8988T (cell line): ENCODE measurements at regions not wholly inside any gene's neighbourhood (a gene's known extent, or its start where the extent isn't known, plus 50 kb on each side); places are given as distances from the start of the nearest gene placed in this dataset.
A peak's percentile ranks its signal among the peaks of the same experiment; 100 is the strongest.
"Not testable (repeated sequence)": the region's sequence is repeated elsewhere in the genome, so short reads cannot be mapped to it uniquely, and the experiment has no call there.

ENCODE experiments used
- DNase-seq: peaks from one replicate; pipeline ENCODE4 v3.0.0; 2011

DNA sequence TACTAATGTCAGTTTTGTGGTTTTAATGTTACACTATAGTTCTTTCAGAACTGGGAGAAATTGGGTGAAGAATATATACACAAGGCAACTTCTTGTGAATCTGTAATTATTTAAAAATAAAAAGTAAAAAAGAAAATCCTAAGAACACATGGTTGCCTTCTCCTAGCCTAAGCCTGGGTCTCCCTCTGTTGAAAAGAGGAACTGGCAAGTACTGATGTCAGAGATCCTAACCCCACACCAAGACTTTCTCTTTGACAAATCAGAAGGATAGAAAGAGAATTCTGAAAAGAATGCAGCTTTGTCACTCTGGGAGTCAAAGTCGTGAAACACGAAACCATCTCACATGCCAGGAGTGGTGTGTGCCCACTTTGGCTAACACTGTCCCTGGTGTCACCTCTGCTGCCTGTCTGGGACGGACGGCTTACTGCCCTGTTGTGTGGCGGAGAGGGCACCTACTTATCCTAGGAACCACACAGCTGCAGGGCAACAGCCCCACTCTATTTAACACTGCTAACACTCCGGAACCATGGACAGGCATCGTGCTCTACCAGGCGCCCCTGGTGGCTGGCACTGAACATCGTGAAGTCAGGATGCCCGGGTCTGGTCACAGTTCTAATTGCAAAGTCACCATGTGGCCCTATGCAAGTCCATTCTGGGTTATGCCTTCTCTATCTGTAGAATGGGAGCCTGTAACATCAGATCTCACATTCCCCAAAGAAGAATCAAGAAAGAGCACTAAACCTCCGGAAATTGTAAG, 108.7 kb upstream of the CD82 start:
- DNase-seq = peak; percentile 53

DNA sequence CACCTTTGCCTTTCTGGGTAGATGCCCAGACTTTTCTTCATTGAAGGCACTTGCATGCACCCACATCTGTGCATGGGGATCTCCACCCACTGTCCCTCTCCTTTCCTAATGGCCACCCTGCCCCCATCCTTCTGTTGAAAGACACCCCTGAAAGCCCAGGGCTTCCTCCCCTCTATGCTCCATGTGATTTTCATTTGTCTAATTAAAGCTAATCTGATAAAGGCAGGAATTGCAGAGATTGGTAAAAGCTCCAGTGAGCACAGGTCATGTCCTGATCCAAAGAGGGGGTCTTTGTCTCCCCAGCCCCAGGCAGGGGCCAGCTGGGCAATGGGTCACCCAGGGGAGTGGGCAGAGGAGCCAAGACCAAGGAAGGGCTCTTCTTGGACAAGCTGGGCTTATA, 107.6 kb upstream of the CD82 start:
- DNase-seq = no peak

DNA sequence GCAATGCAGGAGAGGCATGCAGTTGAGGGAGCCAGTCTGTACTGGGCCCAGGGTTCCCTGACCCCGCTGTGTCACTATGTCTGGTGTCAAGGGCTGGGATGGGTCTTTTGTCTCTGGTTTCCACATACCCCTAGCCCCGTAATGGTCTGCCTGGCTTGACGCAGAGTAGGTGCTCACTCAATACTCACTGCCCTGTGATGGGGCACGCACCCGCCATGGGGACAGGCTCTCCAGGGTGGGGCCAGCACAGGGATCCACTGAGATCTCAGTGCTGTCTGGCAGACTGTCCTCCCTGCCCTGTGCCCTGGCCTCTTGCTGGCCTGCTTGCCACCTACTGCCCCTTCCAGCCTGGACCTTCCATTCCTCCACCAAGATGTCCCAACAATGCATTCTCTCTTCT, 101.7 kb upstream of the CD82 start:
- DNase-seq = no peak

DNA sequence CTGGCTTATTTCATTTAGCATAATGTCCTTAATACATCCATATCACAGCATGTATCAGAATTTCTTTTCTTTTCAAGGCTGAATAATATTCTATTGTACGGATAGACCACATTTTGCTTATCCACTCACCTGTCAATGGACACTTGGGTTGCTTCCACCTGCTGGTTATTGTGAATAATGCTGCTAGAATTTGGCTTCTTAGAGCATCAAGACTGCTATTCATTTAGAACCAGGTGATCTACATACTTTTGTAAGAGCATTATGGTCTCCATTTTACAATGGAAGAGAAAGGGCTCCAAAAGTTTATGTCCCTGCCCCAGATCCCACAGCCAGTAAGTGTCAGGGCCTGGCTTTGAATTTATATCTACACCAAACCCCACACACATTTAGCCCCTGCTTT, 100.7 kb upstream of the CD82 start:
- DNase-seq = no peak

DNA sequence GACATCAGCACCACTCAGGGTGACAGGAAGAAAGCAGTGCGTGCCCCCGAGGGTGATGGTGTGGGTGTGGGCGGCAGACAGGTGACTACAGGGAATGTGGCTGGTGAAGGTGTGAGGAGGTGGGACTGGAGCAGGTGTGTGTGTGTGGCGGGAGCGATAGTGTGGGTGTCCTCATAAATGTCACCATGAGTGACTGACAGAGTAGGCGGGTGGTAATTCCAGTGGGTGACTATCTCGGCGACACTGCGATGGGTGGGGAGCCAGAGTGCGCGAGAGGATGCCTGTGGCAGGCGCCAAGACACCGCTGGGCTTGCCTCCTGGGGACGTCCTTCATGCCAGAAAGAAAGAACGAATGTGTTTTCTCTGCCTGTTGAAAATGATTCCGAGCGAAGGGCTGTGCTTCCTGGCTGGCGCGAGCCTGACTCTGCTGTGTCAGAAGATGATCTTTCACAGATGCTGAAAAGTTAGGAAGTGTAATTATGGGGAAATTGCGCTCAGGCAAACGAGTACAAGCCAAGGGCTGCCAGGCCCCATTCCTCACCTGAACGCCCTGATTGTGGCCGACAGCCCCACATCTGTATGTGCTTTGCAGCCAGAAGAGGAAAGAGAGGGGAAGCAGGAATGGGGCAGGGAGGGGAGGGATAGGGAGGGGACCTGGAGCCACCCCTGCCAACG, 98.8 kb upstream of the CD82 start:
- no peak for DNase-seq

DNA sequence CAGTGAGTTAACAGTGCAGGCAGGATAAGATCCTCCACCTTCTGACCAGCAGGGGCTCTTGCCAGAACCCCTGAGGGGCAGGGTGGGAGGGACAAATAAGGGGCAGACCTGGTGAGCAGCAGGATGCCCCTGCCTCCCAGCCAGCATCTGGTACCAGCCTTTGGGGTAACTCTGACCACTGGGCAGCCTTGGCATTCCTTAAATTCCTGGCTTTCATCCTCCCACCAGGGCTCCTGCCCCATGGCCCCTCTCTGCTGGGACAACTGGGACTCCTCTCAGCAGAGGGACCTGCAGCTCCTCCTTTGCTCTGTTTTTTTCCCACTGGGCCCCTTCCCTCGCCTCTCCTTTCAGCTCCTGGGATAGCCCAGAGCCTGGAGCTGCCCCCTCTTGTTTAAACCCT, 98.0 kb upstream of the CD82 start:
- DNase-seq = no peak

DNA sequence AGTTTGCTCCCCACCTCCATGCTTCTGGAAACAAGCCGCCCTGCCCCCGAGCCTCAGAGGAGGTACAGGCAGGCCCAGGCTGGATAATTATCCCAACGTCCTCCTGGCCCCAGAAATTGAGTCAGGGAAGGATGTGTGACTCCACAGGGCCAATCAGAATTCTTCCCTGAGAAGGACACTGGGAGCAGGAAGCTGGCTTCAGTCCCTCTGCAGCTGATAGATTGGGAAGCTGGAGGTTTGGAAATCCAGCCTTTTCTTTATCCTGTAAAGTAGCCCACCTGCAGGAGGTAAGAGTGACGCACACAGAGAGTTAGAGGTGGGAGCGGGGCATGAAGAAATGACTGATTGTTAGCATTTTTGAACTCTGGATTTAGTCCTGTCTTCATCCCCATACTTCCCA, 97.5 kb upstream of the CD82 start:
- no peak for DNase-seq

DNA sequence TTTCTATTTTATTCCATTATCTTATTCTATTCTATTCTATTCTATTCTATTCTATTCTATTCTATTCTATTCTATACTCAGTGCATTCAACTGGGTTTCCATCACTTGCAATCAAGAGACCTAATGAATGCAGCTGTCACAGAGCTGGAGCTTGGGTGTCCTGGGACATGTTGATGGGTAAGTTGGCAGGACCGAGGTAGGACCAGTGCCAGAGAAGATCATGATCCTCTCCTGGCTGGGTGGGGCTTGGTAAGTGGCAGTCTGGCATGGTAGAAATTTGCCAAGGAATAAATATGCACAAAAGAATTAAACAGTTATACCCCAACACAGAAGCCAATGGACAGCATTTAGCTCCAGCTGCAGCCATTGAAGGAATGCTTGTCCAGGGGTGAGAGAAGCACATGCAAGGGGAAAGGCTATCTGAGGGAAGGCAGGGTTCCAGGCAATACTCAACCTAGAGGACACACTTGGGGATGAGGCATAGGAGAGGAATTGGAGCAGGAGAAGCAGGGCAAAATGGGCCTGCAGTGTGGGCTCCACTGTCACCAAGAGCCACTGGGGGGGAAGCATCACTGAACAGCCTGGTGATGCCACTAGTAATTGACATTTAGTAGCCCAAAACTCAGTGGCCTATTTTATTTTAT, 97.0 kb upstream of the CD82 start:
- DNase-seq = no peak

DNA sequence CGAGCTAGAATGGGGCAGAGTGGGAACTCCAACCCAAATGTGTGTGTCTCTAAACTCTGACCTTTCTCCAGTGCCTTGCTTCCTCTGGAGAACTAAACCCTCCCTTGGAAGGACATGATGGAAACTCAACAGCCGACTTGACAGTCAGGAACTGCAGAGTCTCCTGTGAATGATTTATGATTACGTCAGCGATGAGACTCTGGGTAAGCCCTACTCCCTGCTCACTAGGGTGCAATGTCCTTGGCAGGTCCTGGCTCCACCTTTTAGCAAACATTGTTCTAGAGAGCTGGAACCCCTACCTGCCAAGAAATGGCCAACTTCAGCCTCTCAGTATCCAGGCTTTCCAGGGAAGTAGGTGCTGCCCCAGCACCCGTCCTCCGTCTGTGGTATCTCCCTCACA, 96.1 kb upstream of the CD82 start:
- DNase-seq = no peak

DNA sequence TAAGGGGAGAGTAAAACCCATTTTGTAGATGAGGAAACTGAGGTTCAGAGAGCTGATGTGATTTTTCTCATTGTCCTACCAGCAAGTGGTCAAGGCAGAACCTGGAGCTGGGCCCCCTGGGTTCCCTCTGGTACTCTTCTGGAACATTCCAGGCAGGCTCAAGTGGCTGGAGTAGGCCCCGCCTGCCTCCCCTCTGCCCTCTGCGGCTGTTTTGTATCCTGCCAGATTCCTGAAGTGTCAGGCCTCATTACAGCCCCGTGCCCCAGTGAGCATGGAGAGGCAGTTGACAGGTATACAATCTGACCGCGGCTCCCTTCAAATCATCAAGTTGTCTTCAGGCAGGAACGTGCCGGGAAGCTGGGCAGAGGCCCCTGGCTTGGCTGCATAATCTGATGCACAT, 94.6 kb upstream of the CD82 start:
- no peak for DNase-seq

DNA sequence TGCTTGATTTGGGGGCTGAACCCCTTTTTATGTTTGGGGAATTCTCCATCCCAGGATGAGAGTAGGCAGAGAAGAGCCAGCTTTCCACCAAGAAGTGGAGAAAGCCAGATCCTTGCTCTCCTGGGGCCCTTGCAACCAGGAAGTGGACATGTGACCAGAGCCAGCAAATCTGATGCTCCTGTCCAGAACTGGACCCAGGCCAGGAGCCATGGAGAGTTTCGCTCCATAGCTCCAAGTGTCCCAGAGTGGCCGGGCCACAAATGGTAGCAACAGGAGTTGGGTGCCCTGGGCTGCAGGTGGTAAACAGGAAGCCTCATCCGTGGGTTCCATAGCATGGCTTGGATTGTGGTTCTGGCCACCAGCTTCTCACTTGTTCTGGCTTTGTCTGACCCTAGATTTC, 93.9 kb upstream of the CD82 start:
- no peak for DNase-seq

DNA sequence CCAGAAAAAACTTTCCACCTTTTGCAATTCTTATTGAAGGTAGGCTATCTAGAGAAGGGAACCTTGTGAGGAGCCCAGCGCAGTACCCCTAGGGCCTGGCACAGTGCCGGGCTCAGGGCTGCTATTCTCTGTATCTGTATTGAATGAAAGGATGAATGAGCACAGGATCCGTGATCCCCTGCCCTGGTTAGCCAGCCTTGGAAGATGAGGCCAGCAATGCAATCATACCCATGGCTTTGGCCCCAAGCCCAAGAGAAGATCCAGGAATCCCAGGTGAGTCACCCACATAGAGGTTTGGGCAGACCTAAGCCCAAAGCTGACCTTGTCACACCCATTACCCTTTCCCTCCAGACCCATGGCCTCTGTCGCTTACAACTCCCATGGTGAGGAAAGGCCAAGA, 92.5 kb upstream of the CD82 start:
- DNase-seq = no peak

DNA sequence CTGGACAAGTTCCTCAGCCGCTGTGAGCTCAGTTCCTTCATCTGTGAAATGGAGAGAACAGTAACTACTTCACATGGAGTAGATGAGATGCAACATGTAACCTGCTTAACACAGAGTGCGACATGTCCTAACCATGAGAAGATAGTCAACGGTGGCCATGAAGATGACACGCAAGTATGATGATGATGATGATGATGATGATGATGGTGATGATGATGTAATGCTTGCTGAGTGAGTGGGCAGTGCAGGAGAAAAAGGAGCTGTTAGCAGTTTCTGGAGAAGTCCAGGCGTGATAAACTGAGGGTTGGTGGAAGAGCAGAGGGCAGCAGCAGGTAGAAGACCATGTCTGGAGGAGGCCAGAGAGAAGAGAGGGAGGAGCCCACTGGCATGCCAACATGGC, 90.8 kb upstream of the CD82 start:
- no peak for DNase-seq

DNA sequence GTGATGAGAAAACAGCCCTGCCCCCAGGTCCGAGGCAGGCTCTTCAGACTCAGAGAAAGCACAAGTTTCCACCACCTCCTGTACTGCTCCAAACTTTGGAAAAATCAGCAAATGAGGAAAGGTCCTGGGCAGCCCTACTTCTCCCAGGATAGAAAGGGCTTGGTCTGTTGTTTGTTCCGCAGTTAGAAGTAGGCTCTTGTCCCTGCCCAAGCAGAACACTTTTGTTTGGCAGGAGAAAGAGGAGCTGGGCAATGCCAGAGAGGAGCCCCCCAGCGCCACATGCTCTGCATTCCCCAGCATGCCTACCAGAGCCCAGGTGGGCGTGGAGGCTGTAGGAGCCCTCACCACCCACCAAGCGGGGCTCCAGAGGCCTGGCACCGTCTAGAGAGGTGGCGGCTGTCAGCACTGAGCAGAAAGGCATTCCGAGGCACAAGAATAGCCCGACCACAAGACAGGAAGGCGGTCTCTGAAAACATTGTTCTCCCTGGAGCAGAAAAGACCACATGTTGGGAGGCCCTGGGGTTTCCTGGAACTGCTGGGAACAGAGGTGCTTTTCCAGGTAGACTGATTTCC, 90.3 kb upstream of the CD82 start:
- DNase-seq = no peak

DNA sequence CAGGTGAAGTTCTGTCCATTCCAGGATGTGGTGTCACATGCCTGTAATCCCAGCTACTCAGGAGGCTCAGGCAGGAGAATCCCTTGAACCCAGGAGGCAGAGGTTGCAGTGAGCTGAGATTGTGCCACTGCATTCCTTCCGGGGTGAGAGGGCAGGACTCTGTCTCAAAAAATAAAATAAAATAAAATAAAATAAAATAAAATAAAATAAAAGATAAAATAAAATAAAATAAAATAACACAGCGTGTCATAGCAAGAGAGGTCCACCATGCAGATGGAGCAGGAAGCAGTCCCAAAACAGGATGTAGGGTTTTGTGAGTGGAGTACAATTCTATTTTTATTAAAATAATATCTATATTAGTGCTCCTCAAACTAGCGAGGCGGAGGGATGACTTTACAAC, 83.1 kb upstream of the CD82 start:
- DNase-seq = not testable (repeated sequence)

DNA sequence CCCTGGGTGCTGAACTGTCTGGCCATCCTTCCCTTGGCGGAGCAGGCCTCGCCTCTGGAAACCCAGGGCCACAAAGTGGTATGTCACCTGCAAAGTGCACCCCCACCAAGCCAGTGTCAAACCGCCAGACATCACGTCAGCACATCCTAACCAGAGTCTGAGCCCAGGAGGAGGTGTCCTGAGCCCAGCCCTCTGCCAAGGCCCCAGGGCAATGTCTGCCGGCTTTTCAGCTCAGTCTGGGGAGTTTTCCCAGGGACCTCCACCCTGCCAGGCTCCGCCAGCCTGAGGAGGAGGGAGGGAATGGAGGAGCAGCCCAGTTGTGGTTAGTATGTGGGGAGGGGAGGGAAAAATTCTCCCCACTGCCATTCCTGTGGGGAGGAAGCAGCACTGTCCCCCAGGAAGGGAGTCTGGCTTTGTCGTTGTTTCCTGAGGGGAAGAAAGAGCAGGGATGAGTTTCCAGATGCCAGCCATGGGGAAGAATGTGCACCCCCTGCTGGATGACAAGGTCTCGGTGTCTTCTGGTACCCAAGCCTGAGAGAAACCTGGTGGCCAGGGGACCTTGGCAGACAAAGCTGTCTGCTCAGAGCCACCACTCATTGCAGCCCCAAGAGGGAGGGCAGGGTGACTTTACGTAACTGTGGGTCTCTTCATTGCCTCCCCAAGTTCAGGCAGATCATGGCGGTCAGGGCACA, 81.4 kb upstream of the CD82 start:
- peak; percentile 42 for DNase-seq

DNA sequence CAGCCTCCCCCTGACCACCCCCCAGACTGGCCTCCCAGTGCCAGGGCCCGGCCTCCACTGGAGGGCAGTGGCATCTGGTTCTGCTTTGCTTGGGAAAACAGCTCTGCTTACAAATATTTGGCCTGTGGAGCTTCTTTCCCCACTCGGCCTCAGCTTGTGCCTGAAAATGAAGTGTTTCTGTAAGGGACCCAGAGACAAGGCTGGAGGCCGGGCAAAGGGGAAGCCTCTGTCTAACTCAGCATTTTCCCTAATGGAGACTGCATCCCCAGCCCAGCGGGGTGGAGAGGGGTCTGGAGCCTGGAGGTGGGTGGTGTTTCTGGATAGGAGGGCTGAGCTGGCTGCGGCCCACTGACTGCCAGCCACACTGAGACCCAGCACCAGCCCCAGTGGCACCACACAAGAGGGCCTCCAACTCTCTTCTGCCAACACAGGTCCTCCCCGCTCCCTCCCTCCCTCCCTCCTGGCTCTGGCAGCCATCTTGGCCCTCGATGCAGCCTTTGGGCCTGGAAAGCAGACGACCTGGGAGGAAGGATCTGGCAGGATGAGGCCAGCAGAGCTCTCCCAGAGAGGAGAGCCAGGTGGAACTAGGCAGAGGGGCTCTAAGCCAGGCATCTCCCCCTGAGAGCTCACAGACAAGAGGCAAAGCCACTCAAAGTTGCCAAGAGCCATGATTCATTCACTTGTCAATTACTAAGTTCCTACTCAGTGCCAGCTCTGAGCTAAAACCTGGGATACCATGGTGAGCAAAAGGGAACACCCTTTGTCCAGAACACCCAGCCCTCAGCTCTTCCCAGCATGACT, 77.1 kb upstream of the CD82 start:
- DNase-seq = no peak

DNA sequence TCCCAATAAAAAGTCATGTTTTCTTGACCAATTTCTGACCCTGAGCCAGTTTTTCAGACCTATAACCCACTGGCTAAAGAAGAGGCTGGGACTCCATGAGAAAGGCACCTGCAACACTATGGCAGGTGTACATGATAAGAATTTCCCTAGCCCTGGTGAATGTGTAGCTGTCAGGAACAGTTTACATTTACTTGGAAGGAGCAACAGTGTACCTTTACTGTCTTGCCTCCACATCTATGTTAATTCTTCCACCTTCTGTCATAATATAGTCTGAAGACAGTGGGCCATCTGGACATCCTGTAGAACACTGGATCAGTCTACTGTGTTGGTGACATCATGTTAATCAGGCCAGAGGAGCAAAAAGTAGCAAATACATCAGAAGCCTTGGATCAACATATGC, 72.1 kb upstream of the CD82 start:
- no peak for DNase-seq

DNA sequence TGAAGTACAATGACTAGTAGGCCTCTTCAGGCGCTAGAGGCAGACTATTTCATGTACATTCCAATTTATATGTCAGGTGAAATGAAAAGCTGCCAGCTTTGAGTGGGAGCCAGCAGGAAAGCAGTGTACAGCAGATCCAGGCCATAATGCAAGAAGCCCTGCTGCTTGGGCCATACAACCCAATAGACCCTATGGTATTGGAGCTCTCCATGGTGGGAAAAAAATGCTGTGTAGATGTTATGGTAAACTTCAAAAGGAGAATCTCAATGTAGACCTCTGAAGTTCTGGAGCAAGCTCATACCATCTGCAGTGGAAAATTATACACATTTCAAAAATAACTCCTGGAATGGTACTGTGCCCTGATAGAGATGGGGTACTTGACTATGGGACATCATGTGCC, 71.5 kb upstream of the CD82 start:
- no peak for DNase-seq

DNA sequence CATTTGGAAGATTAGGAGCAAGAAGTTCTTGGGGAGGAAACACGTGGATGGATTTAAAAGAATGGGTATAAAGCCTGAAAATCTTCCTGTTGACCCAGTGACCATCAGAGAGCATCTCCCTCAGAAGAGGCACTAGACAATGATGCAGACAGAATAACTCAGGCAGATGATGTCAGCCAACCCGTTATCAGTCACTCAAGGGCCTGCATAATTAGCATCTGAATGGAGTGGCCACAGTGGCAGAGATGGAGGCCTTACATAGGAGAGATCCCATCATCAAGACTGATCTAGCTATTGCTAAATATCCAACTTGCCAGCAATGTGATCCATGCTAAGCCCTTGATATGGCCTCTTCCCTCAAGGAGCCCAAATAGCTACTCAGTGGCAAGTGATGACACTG, 70.7 kb upstream of the CD82 start:
- no peak for DNase-seq

DNA sequence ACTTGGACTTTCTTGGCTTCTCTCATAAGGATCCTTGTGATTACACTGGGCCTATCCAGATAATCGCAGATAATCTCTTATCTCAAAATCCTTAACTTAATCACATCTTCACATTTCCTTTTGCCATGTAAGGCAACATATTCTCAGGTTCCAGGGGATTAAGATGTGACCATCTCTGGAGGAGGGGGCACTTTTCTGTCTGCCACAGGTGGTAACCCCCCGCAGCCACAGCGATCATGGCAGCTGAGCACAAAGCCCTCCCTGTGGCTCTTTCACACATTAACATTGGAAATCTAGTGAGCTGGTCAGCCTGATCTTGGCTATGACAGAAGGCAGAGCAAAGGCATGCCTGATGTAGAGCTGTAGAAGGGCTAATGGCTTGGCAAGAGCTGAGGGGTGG, 69.1 kb upstream of the CD82 start:
- DNase-seq = no peak

DNA sequence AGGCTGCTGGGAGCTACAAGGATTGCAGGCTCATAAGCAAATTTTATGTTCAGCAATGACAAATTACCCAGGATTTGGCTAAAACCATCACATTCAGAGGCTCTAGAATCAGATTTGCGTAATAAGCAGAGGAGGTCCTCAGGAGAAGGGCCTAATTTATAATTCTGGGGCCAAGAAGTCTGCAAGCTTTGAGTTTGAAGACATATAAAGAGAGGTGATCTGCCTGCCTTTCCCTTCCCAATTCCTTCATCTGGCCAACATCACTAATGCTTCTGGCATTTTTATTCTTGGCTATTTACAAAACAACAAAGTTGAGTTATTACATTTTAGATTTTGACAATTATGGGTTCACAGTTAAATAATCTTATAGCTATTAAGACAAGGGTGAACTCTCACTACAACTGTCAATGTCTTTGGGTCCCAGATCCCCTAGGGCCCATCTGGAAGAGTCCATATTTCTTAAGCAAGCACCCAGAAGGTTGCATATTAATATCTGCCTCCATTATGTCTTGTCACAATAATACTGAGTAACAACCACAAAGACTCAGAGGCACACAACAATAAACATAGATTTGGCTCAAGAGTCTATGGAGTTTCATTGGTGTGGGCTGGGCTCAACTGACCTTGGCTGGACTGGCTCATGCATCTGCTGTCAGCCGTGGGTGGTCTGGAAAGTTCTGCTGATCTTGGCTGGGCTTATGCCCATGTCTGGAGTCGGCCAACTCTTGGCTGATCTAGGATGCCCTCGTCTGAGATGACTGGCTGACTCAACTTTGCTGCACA, 67.2 kb upstream of the CD82 start:
- DNase-seq = no peak
